LNCAP (cell line): ENCODE measurements at regions not wholly inside any gene's neighbourhood (a gene's known extent, or its start where the extent isn't known, plus 50 kb on each side); places are given as distances from the start of the nearest gene placed in this dataset.

Experiments used
- TF ChIP-seq, protein P1 (sequence below): fragments of 450-650 bp; IDR thresholded peaks from 2 replicates; pipeline ENCODE4 v1.5.1; 2017; ENCODE audit warnings: mild to moderate bottlenecking

DNA sequence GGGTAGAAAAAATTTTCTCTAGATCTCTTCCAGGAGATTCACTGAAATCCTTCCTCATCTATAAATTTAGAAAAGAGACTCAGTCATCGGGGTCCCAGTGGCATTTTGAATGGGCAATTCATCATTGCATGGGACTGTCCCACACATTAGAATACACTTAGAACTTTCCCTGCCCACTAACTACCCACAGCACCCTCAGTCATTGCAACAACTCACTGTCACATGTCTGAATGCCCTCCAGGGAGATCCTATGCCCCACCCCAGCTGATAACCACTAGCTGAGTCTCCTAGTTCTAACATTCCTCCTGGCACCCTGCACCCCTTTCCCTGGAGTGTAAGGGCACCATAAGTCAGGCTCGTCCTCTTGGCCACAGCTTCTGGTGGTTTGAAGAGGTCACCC lies 89.6 kb downstream of the INSIG2 start:
- TF ChIP-seq, protein P1, sequence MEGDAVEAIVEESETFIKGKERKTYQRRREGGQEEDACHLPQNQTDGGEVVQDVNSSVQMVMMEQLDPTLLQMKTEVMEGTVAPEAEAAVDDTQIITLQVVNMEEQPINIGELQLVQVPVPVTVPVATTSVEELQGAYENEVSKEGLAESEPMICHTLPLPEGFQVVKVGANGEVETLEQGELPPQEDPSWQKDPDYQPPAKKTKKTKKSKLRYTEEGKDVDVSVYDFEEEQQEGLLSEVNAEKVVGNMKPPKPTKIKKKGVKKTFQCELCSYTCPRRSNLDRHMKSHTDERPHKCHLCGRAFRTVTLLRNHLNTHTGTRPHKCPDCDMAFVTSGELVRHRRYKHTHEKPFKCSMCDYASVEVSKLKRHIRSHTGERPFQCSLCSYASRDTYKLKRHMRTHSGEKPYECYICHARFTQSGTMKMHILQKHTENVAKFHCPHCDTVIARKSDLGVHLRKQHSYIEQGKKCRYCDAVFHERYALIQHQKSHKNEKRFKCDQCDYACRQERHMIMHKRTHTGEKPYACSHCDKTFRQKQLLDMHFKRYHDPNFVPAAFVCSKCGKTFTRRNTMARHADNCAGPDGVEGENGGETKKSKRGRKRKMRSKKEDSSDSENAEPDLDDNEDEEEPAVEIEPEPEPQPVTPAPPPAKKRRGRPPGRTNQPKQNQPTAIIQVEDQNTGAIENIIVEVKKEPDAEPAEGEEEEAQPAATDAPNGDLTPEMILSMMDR = no peak

DNA sequence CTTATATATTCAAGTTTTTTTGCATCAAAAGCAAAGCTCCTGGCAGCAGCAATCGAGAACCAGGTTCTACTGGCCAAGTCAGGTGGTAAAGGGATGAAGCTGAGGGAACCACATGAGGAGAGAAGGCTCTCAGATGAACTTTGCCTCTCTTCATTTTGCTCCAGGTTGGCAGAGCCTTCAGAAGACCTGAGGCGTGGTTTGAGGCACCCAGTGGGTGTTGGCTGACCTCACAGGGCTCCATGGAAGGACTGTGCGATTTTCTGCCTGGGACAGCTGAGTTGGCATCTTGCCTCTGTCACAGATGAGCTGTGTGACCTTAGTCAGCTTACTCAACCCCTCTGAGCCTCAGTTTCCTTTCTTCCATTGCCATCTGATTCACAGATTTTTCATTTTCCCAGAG lies 89.0 kb downstream of the INSIG2 start:
- TF ChIP-seq, protein P1 = no peak

DNA sequence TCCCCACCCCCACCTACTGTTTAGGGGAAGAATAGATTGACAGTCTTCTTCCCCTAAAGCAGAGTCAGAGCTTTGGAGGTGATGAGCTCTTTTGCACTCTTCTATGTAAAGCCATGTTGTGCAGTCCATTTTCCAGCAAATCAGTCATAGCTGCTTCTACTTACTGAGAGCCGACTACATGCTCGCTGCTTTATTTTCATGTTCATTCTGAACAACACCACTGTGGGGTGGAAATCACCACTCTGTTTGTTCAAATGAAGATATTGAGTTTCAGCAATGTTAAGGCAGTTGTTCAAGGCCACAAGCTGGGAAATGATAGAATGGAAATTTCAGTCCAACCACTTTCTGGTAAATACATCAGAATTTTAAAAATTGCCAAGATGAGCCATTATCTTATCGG lies 88.3 kb downstream of the INSIG2 start:
- TF ChIP-seq, protein P1 = no peak

- TF ChIP-seq, protein P1 = no peak
Measured at GRCh38 chr2:118171546-118171945, 83.3 kb downstream of the INSIG2 start.

DNA sequence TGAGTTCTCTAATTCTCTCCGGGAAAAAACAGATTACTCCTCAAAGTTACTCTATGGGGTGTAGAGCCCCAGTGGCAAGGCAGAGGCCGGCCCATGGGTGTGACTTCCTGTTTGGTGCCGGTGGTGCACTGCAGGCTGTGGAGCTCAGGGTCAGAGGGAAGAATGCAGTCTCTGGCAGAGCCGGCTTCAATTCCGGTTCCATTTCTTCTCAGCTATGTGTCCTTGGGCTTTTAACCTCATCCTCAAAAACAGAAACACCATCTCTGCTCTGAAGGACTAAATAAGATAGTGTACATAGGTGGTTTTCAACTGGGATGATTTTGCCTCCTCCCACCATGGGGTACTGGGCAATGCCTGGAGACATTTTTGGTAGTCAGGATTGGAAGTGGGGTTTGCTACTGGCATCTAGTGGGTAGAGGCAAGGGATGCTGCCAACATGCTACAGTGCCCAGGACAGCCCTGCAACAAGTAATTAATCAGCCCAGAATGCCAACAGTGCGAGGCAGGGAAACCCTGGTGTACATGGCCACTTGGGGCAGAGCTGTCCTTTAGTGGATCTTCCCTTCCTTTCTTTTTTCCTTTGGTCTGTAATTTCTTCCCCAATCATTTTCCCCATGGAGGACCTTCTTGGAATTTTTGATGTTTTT lies 81.2 kb downstream of the INSIG2 start:
- TF ChIP-seq, protein P1 = no peak

- TF ChIP-seq, protein P1 = no peak
Measured at GRCh38 chr2:118168615-118169014, 80.3 kb downstream of the INSIG2 start.

DNA sequence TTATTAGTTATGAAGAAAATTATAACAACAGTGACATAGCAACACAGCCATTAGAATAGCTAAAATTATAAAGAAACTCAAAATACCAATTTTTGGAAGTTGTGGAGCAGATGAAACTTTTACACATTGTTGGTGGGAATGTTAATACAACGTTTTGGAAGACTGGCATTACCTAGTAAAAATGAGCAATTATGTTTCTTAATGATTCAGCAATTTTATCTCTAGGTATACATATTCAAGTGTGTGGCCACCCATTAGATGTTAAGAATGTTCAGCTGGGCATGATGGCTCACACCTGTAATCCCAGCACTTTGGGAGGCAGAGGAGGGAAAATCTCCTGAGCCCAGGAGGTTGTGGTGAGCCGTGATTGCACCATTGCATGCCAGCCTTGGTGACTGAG lies 78.8 kb downstream of the INSIG2 start:
- TF ChIP-seq, protein P1 = no peak

DNA sequence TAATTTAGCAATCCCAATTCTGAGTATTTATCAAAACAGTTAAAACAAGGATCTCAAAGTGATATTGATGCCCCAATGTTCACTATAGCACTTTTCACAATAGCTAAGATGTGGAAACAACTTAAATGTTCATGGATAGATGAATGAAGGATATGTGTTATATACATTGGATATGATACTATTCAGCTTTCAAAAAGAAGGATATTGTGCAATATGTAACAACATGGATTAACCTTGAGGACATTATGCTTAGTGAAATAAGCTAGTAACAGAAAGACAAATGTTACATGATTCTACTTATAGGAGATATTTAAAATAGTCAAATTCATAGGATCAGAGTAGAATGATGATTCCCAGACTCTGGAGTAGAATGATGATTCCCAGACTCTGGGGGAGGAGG lies 78.0 kb downstream of the INSIG2 start:
- TF ChIP-seq, protein P1 = no peak
